ENCODE measurements at regions not wholly inside any gene's neighbourhood (a gene's known extent, or its start where the extent isn't known, plus 50 kb on each side); places are given as distances from the start of the nearest gene placed in this dataset.

DNA sequence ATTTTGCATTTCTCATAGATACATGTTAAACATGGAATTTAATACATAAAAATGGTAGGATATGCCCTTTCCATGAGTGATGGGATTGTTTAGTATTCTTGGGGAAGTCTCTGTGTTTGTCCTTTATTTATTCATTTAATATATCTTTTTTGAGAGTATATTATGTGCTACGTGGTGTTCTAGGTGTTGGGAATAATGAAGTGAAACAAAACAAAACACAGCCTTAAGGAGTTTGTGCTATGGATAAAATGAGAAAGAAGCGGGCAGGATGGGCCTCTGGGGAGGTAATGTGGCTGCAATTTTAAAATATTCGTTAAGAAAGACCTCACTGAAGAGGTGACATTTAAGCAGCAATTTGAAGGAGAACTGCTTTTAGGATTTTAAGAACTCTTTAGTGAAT, 851.5 kb downstream of the MAFB start:
- no peak overlapping the region for H3K4me3 ChIP-seq (ENCODE audit: control insufficient read depth, low read depth, low read length)
- TF ChIP-seq CTCF (conservative IDR thresholded peaks at IDR 0.05; ENCODE audit: control insufficient read depth, insufficient read depth, low read depth, low read length), result no peak
- no peak for DNase-seq (ENCODE audit: low read depth)

DNA sequence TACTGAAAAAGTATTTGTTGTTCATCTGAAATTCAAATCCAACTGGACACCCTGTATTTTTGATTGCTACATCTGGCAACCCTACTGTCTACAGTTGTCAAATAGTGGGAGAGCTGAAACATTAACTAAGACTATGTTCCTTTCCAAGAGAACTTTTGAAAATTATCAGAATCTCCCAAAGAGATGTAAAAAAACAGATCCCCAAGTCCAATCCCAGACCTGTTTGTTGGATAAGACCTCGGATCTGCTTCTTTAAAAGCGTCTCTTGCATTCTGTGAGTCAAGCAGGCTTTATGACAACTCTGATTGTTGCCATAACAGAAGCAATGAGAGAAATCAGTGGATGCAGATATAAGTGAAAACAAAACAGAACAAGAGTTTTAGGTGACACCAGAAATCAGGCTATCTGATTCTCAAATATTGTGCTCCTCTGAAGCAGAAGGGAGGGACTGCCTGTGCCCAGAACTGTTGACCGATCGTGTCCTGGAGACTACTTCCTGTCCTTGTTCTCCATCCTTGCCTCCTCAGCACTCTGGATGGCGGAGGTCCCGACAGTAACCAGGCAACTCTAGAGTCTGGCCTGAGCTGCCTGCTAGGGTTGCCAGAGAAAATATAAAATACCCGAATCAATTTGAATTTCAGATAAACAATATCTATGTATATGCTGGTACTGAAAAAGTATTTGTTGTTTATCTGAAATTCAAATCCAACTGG, 853.8 kb downstream of the MAFB start:
- no peak for TF ChIP-seq CTCF (conservative IDR thresholded peaks at IDR 0.05; ENCODE audit: control insufficient read depth, insufficient read depth, low read depth, low read length)
- no peak overlapping the region for H3K4me3 ChIP-seq (ENCODE audit: control insufficient read depth, low read depth, low read length)
- no peak for DNase-seq (ENCODE audit: low read depth)

- H3K4me3 ChIP-seq (ENCODE audit: control insufficient read depth, low read depth, low read length), result no peak overlapping the region
- TF ChIP-seq CTCF (conservative IDR thresholded peaks at IDR 0.05; ENCODE audit: control insufficient read depth, insufficient read depth, low read depth, low read length), result no peak
- DNase-seq (ENCODE audit: low read depth), result no peak
These were observed 858.1 kb downstream of the MAFB start for GRCh38 chr20:39830903-39831302.

DNA sequence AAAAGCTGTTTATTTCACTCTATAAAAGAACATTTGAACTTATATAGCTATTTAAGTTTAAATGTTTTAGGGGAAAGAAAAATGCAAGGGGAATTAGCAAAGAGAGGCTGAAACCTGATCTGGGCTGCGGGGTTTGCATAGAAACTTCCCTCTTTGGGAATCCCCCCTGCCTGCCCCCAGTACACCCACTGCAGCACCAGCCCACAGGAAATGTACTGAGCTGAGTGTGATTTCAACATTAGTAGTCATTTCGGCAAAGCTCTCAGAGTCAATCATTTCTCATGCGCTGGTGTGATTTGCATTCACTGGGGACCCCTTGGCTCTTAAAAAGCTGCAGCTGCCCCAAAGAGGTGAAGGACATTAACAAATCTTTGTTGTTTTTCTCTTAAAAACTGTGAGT, 859.4 kb downstream of the MAFB start:
- H3K4me3 ChIP-seq (ENCODE audit: control insufficient read depth, low read depth, low read length), result no peak overlapping the region

DNA sequence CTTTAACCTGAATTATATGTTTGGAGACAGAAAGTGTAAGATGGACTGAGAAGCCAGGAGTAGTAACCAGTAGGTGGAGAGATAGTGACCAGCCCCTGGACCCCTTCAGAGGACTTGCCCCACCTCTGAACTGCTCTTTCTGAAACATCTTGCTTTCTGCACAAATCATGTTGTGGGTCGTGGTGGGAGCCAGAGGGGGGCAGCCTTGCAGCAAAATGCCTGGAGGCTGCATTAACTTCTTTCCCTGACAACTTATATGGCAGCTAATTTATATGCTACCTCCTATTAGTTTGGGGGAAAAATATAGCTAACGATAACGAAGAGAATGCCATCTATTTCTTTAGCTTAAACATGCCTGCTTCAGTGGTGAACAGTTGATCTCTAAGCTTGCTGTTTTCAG, 859.8 kb downstream of the MAFB start:
- H3K4me3 ChIP-seq (ENCODE audit: control insufficient read depth, low read depth, low read length), result no peak overlapping the region
- DNase-seq (ENCODE audit: low read depth), result peak; percentile 47
- TF ChIP-seq CTCF (conservative IDR thresholded peaks at IDR 0.05; ENCODE audit: control insufficient read depth, insufficient read depth, low read depth, low read length), result peak; percentile 71

More for the DNA sequence above, 859.4 kb downstream of the MAFB start:
- no peak for TF ChIP-seq CTCF (conservative IDR thresholded peaks at IDR 0.05; ENCODE audit: control insufficient read depth, insufficient read depth, low read depth, low read length)
- no peak for DNase-seq (ENCODE audit: low read depth)

DNA sequence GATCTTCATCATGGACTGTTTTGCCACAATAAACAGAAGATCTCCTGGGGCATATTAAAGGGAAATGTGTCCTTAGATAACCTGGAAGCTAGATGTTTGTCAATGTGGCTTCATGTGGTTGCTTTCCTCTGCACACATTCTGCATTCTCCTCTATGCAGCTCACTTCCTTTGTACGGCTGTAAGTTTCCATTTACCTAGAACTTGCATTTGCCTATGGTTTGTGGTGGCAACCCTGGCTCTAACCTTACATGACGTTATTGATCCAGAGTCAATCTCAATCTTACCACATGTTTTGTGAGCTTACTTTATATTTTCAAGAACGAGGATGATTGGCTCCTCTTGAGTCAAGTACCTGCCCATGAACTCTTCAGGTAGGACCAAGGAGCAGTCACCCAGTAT, 863.1 kb downstream of the MAFB start:
- TF ChIP-seq CTCF (conservative IDR thresholded peaks at IDR 0.05; ENCODE audit: control insufficient read depth, insufficient read depth, low read depth, low read length), result no peak
- DNase-seq (ENCODE audit: low read depth), result peak; percentile 50
- no peak overlapping the region for H3K4me3 ChIP-seq (ENCODE audit: control insufficient read depth, low read depth, low read length)

GRCh38 chr20:39825524-39825923, 863.4 kb downstream of the DHX35 start:
- DNase-seq (ENCODE audit: low read depth), result no peak
- no peak overlapping the region for H3K4me3 ChIP-seq (ENCODE audit: control insufficient read depth, low read depth, low read length)
- TF ChIP-seq CTCF (conservative IDR thresholded peaks at IDR 0.05; ENCODE audit: control insufficient read depth, insufficient read depth, low read depth, low read length), result no peak
